GM12891 (cell line): ENCODE measurements at regions not wholly inside any gene's neighbourhood (a gene's known extent, or its start where the extent isn't known, plus 50 kb on each side); places are given as distances from the start of the nearest gene placed in this dataset.

ENCODE experiments used
- POLR2A ChIP-seq: IDR thresholded peaks from 2 replicates; pipeline ENCODE4 v1.6.1; 2011; ENCODE audit warnings: low read depth, low read length, control low read depth
- POLR2AphosphoS5 ChIP-seq: IDR thresholded peaks from 2 replicates; pipeline ENCODE4 v1.6.1; 2011; ENCODE audit warnings: low read depth, low read length, control low read depth
- POU2F2 ChIP-seq: IDR thresholded peaks from 2 replicates; pipeline ENCODE4 v1.6.1; 2011; ENCODE audit warnings: low read depth, mild to moderate bottlenecking, control low read depth, low read length, moderate library complexity
- SPI1 ChIP-seq: IDR thresholded peaks from 2 replicates; pipeline ENCODE4 v1.6.1; 2011; ENCODE audit warnings: low read depth, low read length, control low read depth

DNA sequence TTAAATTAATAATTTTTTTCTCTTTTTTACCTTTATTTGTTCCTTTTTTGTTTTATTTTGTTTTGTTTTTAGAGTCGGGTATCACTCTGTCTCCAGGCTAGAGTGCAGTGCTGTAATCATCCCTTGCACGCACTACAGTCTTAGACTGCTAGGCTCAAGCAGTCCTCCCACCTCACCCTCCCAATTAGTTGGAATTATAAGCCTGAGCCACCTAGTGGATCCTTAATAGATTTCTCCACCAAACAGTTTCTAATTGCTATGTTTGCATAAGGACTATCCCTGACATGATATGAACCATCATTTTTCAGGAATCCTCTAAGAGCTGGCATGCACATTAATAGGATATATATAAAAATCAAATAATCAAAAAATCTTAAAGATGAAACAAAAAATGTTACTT is 993.2 kb downstream of the OTOL1 start:
- TF ChIP-seq POLR2AphosphoS5 (no peak), POLR2A (no peak), SPI1 (no peak), POU2F2 (no peak)
